A172 (cell line): ENCODE measurements at regions not wholly inside any gene's neighbourhood (a gene's known extent, or its start where the extent isn't known, plus 50 kb on each side); places are given as distances from the start of the nearest gene placed in this dataset.
"Not testable (repeated sequence)": the region's sequence is repeated elsewhere in the genome, so short reads cannot be mapped to it uniquely, and the experiment has no call there.

Source experiments
- DNase-seq: peaks from one replicate; pipeline ENCODE4 v3.0.0-alpha.2; 2015; ENCODE audit warnings: low spot score

DNA sequence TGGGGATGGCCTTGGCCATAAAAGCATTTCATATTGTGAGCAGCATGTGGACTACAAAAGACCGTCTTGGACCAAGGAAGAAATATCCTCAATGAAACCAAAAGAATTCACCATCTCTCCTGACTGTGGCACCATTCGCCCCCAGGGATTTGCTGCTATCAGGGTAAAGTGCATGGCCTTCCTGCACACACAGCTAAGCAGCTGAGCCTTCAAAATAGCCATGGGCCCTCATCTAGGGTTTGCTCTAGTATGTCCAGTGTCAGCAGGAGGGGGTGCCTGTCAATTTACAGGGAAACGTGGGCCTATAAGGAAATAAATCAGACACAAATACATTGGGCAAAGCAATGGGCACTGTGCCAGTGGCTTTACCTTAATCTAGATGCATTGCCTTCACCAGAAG lies 296.6 kb upstream of the NBPF12 start:
- DNase-seq, result not testable (repeated sequence)

- not testable (repeated sequence) for DNase-seq
Observed at GRCh38 chr1:146640671-146641070, 297.5 kb upstream of the NBPF12 start.

DNA sequence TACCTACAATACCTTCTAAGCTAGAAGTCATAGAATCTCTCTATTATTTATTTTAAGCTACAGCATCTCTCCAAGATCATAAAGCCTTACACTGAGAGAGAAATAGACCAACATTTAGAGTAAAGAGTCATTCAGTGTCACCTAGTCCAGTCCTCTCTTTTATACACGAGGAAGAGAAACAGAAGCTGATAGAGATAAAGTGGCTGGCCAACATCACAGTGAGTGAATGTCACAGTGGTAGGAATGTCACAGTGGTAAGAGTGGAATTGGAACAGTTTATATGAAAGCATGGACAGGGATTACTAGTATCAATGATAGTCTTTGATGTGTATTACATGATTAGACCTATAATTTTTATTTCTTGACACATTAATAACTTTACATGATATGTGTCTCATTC lies 307.8 kb upstream of the NBPF12 start:
- DNase-seq, result not testable (repeated sequence)

- DNase-seq, result not testable (repeated sequence)
Observed at GRCh38 chr1:146618582-146618981, 319.5 kb upstream of the NBPF12 start.

DNA sequence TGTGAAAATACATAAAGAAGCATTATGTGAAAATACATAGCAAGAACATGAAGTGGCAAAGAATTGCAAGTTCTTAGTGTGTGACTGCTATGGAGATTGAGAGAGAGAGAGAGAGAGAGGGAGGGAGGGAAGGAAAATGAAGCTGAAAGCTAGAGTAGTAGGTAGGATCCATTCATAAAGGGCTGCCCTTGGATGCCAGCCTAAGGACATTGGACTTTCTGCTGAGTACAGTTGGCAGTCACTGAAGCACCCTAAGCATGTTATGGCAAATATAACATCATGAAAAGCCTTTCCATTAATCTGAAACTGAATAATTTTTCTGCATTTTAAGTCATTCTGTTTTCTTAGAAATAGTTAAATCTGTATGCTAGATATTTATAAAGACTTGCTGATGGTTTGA lies 333.4 kb upstream of the NBPF12 start:
- not testable (repeated sequence) for DNase-seq

DNA sequence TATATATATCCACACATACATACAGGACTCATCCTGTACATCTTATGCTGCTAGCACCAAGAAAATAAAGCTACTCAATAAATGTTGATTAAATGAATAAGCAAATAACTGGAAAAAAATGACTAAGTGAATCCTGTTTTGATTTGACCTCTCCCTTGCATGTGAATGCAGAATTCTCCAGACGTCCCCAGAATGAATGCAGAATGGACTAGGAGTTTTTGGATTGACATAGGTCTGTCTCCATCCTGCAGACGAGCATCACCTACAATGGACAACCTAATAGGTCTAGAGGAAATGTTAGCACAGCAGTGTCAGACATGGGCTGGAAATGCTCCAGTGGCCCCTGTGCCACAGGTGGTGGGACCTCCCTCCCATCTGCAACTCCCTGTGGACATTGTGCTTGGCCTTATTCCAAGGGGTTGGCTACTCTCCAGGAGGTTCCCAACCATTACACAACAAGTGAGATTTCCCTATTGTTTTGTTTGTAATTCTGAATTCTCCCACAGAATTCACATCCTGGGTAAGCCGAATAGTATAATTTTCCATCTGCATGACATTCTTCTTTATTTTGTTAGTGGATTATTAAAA lies 337.3 kb upstream of the NBPF12 start:
- DNase-seq, result not testable (repeated sequence)

GRCh38 chr1:146599906-146600305 lies 338.2 kb upstream of the NBPF12 start:
- not testable (repeated sequence) for DNase-seq

DNA sequence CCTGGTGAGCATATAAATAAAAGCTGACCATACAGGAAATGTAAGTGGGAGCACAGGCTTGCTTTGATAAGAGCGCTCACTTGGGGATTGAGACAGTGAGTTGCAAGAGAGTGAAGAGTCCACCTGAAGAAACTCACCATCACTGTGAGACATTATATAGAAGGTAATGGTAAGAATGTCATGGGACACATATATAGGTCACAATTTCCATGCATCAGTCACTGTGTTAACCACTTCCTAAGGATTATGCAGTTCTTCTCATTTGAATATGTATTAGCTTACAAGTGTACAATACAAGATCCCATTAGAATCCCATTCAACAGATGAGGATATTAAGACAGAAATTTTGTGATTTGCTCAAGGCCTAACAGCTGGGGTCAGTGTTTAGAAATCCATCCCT lies 352.4 kb upstream of the NOTCH2NLA start:
- not testable (repeated sequence) for DNase-seq

- not testable (repeated sequence) for DNase-seq
Observed at GRCh38 chr1:146567541-146567940, 338.7 kb upstream of the NOTCH2NLA start.

- DNase-seq, result not testable (repeated sequence)
Observed at GRCh38 chr1:146558032-146558431, 329.2 kb upstream of the NOTCH2NLA start.

GRCh38 chr1:146556405-146556804 lies 327.6 kb upstream of the NOTCH2NLA start:
- DNase-seq, result not testable (repeated sequence)

GRCh38 chr1:146552414-146552813 lies 323.6 kb upstream of the NOTCH2NLA start:
- DNase-seq, result not testable (repeated sequence)

DNA sequence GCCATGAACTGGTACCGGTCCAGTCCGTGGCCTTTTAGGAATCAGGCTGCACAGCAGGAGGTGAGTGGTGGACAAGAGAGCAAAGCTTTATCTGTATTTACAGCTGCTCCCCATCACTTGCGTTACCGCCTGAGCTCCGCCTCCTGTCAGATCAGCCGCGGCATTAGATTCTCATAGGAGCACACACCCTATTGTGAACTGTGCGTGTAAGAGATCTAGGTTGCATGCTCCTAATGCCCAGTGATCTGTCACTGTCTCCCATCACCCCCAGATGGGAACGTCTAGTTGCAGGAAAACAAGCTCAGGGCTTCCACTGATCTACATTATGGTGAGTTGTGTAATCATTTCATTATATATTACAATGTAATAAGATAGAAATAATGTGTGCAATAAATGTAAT lies 319.9 kb upstream of the NOTCH2NLA start:
- not testable (repeated sequence) for DNase-seq

DNA sequence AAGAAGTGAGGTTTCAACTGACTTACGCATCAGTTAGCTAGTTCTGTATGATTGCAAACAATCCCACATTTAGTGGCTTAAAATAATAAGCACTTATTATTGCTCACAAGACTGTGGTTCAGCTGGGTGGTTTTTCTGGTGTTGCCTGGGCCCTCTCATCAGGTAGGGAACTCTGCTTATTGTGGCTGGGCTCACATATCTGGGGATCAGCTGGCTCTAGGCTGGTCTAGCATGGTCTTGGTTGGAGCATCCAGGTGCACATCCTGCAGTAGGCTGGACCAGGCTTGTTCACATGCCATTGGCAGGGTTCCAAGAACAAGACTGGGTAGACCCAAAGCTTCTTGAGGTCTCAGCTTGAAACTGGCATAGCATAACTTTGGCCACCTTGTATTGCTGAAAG lies 317.4 kb upstream of the NOTCH2NLA start:
- not testable (repeated sequence) for DNase-seq

GRCh38 chr1:146537775-146538373 lies 309.1 kb upstream of the NOTCH2NLA start:
- DNase-seq, result not testable (repeated sequence)

DNA sequence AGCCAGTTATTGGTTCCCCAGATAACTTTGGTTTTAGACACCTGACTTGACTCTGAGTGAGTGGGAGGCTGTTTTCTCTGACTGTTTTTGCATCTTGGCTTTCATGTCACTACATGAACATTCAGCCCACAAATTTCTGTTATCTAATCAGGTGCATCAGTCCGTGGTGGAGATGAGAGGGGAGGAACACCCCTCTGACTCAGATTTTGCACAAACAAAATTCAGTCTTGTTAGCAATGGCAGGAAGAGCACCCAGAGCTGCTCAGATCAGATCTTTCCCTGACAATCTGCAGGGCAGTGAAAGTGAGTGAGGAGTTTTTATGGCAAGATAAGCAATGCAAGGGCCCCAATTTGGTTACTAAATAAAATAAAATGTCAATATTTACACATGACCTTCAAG lies 307.2 kb upstream of the NOTCH2NLA start:
- not testable (repeated sequence) for DNase-seq

GRCh38 chr1:146535575-146535974 lies 306.8 kb upstream of the NOTCH2NLA start:
- DNase-seq, result not testable (repeated sequence)

GRCh38 chr1:146530958-146531357 lies 302.1 kb upstream of the NOTCH2NLA start:
- DNase-seq, result not testable (repeated sequence)

GRCh38 chr1:146522812-146523211 lies 294.0 kb upstream of the NOTCH2NLA start:
- DNase-seq, result not testable (repeated sequence)

DNA sequence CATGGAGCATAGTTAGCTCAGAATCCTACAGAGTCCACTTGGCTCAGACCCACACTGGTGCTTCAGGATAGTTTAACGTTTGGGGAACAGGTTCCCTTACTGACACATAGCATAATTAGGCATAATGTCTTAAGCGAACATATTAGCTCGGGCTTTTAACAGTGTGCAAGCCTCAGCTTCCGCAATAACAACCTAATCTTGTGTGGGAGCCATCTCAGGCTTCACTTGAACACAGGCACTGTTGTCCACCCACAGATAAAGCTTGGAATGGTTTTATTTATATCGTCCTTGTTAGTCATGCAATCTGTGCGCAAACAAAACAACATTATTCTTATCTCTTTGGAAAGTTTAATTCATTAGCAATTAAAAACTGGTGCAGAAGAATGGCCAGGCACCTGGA lies 293.5 kb upstream of the NOTCH2NLA start:
- DNase-seq, result not testable (repeated sequence)

DNA sequence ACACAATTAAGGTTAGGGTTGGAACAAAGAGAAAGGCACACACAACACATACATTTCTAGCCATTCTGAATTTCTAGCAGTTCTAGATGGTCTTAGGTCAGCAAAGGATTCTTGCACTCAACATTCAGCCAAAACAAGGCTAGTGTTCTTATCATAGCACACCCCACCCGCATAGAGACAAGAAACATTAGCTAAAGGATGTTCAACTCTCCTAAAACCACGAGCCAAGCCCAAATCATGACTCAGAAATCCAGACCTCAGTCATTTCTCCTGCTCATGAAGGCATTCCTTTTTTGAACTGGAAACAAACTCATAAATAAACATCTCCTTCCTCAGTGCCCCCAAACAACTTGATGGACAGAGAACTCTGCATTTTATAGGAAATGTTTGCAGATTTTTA lies 293.0 kb upstream of the NOTCH2NLA start:
- DNase-seq, result not testable (repeated sequence)

DNA sequence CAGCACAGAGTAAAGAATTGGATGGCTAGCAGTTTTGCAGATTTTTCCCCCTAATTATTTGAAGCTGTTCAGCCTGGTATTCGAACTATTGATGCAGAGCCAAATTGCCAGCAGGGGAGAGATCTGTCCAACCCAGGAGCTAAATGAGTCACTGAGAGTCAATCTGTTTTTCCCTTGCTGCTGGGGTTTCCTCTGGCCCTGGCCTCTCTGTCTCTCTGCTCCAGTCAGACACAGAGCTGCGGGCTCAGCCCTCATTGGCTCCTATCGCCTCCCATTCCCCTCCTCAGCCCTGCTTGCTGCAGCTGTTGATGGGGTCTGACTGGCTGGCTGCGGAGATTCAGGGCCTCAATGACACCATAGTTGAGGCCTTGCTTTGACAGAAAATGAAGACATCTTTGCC lies 284.9 kb upstream of the NOTCH2NLA start:
- DNase-seq, result not testable (repeated sequence)

DNA sequence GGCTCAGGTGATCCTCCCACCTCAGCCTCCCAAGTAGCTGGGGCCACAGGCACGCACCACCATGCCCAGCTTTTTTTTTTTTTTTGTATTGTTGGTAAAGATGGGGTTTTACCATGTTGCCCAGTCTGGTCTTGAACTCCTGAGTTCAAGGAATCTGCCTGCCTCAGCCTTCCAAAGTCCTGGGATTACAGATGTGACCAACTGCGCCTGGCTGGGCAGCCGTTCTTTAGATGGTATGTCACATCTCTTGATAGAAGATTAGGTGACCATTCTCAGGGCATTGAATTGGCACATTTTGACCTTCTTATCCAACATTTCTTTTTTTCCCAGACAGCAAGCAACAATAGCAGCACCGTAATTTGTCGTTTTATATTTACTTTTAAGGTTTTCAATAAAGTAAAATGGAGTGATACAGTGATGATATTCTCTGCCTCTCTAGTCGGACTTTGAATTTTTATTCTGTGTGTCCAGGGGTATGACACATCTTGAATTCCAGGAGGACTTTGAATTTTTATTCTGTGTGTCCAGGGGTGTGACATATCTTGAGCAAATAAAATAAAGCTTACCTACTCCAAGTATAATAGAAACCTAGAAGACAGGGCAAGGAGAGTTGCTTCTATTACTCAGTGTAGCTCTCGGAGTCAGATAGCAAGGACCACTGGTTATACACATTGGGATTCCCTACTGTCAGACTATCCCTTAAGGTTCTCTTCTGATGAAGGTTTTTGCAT lies 282.4 kb upstream of the NOTCH2NLA start:
- not testable (repeated sequence) for DNase-seq
